Suprapubic skin (tissue), 4 donors: ENCODE measurements at regions not wholly inside any gene's neighbourhood (a gene's known extent, or its start where the extent isn't known, plus 50 kb on each side); places are given as distances from the start of the nearest gene placed in this dataset.

Source experiments
- DNase-seq, 2 donors: peaks; one replicate each; pipeline ENCODE4 v3.0.0-alpha.2; 2019; ENCODE audit warnings: low spot score in 2 of 2
- H3K27ac ChIP-seq: fragments of 200-600 bp; sonication (generic); one replicate; pipeline ENCODE4 v1.5.1; 2019
- H3K27me3 ChIP-seq: fragments of 200-600 bp; sonication (generic); one replicate; pipeline ENCODE4 v1.5.1; 2019
- H3K36me3 ChIP-seq: fragments of 200-600 bp; sonication (generic); one replicate; pipeline ENCODE4 v1.5.1; 2019
- H3K4me1 ChIP-seq: fragments of 200-600 bp; sonication (generic); one replicate; pipeline ENCODE4 v1.5.1; 2019
- H3K4me3 ChIP-seq: fragments of 200-600 bp; sonication (generic); one replicate; pipeline ENCODE4 v1.5.1; 2019; ENCODE audit warnings: mild to moderate bottlenecking
- H3K9me3 ChIP-seq: fragments of 200-600 bp; sonication (generic); one replicate; pipeline ENCODE4 v1.5.1; 2019
- CTCF ChIP-seq, 2 donors: fragments of 200-600 bp in 1 of 2; fragments of 450-650 bp in 1 of 2; sonication (generic) in 1 of 2; IDR thresholded peaks; one replicate each; pipeline ENCODE4 v1.5.1; 2016 to 2019; ENCODE audit warnings: antibody characterized with exemption in 2 of 2, mild to moderate bottlenecking in 1 of 2, moderate library complexity in 1 of 2
- EP300 ChIP-seq: sonication (generic); formaldehyde crosslinking; IDR thresholded peaks from one replicate; pipeline ENCODE4 v1.6.1; 2017; ENCODE audit warnings: antibody characterized with exemption
- POLR2A ChIP-seq, 2 donors: fragments of 450-650 bp; IDR thresholded peaks; one replicate each; pipeline ENCODE4 v1.6.1; 2017; ENCODE audit warnings: antibody characterized with exemption in 2 of 2, mild to moderate bottlenecking in 2 of 2, moderate library complexity in 2 of 2
- POLR2AphosphoS5 ChIP-seq, 3 donors: sonication (generic); formaldehyde crosslinking; IDR thresholded peaks; one replicate each; pipeline ENCODE4 v1.6.1; 2017; ENCODE audit warnings: antibody characterized with exemption in 3 of 3
- WGBS: methylation state at CpG from one replicate; pipeline ENCODE4 v1.1.5; 2018; 5-methylcytosine and 5-hydroxymethylcytosine counted together

DNA sequence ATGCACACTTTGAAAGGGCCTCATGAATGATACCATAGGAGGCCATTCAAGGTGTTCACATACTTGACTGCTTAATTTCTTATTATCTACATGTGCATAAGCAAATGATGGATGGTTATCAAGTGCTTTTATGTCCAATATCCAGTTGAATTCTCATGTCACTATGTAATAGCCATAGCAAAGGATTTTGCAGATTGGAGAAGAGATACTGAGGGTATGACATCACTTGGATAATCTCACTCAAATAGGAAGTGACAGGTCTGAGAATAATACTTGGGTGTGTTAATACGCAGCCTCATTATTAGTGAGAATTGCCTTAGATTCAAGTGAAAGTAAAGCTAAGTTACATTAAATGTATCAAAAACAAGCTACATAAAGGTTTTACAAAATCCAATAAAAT lies 1208.6 kb downstream of the CDH11 start:
- TF ChIP-seq POLR2AphosphoS5 (IDR thresholded peaks at IDR 0.05) (no peak), POLR2A (IDR thresholded peaks at IDR 0.05) (no peak), CTCF (IDR thresholded peaks at IDR 0.05) (no peak), EP300 (no peak)
- no peak overlapping the region for H3K4me3 ChIP-seq
- H3K36me3 ChIP-seq, result no peaks in the 10 kb centered on the region
- no peak overlapping the region for H3K27ac ChIP-seq
- no peaks in the 10 kb centered on the region for H3K4me1 ChIP-seq
- H3K27me3 ChIP-seq, result no peaks in the 10 kb centered on the region
- no peaks in the 10 kb centered on the region for H3K9me3 ChIP-seq
- WGBS, result 92% methylated on average over 1 of the region's 1 CpG
- DNase-seq, result no peak

DNA sequence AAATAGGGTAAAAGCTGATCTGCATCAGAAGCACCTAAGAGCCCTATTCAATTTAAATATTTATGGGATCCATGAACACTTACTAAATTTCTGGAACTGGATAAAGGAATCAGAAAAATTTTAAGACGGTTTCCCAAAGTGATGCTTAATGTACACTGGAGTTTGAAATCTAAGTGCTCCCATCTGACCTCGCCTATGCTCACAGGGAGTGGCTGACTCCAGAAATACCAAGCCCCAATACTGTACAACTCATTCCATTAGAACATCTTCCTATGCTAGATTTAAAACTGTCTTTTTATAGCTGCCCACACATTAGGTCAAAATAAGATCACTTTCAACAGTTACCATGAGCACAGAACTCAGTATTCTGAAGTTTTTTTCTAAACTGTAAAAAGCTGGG lies 1214.6 kb downstream of the CDH11 start:
- WGBS, result 75% methylated on average over 2 of the region's 2 CpGs

DNA sequence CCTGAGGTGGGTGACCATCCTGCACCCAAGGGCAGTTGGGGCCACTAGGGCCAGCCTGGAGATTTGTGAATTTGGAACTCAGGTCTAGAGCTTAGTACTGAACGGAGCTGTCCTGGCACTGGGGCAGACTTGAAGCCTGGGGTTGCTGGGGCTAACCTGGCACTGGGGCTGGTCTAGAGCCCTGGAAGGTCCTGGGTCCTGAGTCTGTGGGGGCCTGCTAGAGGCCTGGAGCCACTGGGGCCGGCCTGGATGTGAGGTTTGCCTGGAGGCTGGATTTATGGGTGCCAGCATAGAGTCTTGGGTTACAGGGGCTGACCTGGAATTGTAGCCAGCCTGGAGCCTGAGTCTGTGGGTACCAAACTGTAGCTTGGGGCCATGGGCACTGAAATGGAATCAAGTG lies 1216.9 kb downstream of the CDH11 start:
- Histone ChIP-seq H3K4me1 (no peaks in the 10 kb centered on the region), H3K27me3 (peaks cover 2% of the 10 kb centered on the region), H3K27ac (no peak overlapping the region), H3K9me3 (no peaks in the 10 kb centered on the region), H3K4me3 (no peak overlapping the region), H3K36me3 (no peaks in the 10 kb centered on the region)
- WGBS, result 80% methylated on average over 1 of the region's 2 CpGs
- no peak for TF ChIP-seq CTCF (IDR thresholded peaks at IDR 0.05)
- TF ChIP-seq POLR2AphosphoS5 (IDR thresholded peaks at IDR 0.05), result no peak
- TF ChIP-seq POLR2A (IDR thresholded peaks at IDR 0.05), result no peak
- TF ChIP-seq EP300, result no peak
- DNase-seq, result no peak

More for the DNA sequence above, 1214.6 kb downstream of the CDH11 start:
- Histone ChIP-seq H3K27me3 (peaks cover 2% of the 10 kb centered on the region), H3K9me3 (no peaks in the 10 kb centered on the region), H3K36me3 (no peaks in the 10 kb centered on the region), H3K4me3 (no peak overlapping the region), H3K4me1 (no peaks in the 10 kb centered on the region), H3K27ac (no peak overlapping the region)
- TF ChIP-seq EP300 (no peak), POLR2A (IDR thresholded peaks at IDR 0.05) (no peak), CTCF (IDR thresholded peaks at IDR 0.05) (no peak)
- no peak for DNase-seq

GRCh38 chr16:63904182-63904581 lies 1217.7 kb downstream of the CDH11 start:
- Histone ChIP-seq H3K9me3 (no peaks in the 10 kb centered on the region), H3K27me3 (peaks cover 2% of the 10 kb centered on the region), H3K4me3 (no peak overlapping the region), H3K27ac (no peak overlapping the region), H3K36me3 (no peaks in the 10 kb centered on the region), H3K4me1 (no peaks in the 10 kb centered on the region)
- no peak for TF ChIP-seq EP300
- TF ChIP-seq CTCF (IDR thresholded peaks at IDR 0.05), result no peak
- TF ChIP-seq POLR2A (IDR thresholded peaks at IDR 0.05), result no peak
- no peak for TF ChIP-seq POLR2AphosphoS5 (IDR thresholded peaks at IDR 0.05)
- no peak for DNase-seq

GRCh38 chr16:63896383-63897109 lies 1225.3 kb downstream of the CDH11 start:
- H3K4me3 ChIP-seq, result no peak overlapping the region
- no peak for DNase-seq
- no peaks in the 10 kb centered on the region for H3K4me1 ChIP-seq
- no peaks in the 10 kb centered on the region for H3K9me3 ChIP-seq
- TF ChIP-seq CTCF (IDR thresholded peaks at IDR 0.05) (no peak), EP300 (no peak), POLR2AphosphoS5 (IDR thresholded peaks at IDR 0.05) (no peak), POLR2A (IDR thresholded peaks at IDR 0.05) (no peak)
- no peaks in the 10 kb centered on the region for H3K27me3 ChIP-seq
- H3K36me3 ChIP-seq, result no peaks in the 10 kb centered on the region
- H3K27ac ChIP-seq, result no peak overlapping the region
- 89% methylated on average over 2 of the region's 2 CpGs for WGBS
